SK-N-SH (cell line): ENCODE measurements at regions not wholly inside any gene's neighbourhood (a gene's known extent, or its start where the extent isn't known, plus 50 kb on each side); places are given as distances from the start of the nearest gene placed in this dataset.

Experiments used
- CTCF ChIA-PET: fragments of 300-600, 350-600 bp; formaldehyde crosslinking; extraction: SDS; loops from one replicate; lab custom pipeline; 2021; lab: Yijun Ruan, JAX
- POLR2A ChIA-PET: fragments of 350-600 bp; sonication (Branson Sonifier 250); formaldehyde crosslinking; extraction: SDS; loops from one replicate; lab custom pipeline; 2020; ENCODE audit warnings: antibody characterized with exemption, inconsistent platforms; lab: Yijun Ruan, JAX
- DNase-seq: peaks from one replicate; pipeline ENCODE4 v3.0.0; 2012
- H2AFZ ChIP-seq: fragments of 200-600 bp; sonication (generic); 2 replicates; pipeline ENCODE4 v1.8.1; 2016; ENCODE audit warnings: antibody characterized with exemption, mild to moderate bottlenecking, low read depth
- H3F3A ChIP-seq: fragments of 200-600 bp; sonication (generic); replicated peaks from 2 replicates; pipeline ENCODE3; 2016; ENCODE audit warnings: antibody characterized with exemption, mild to moderate bottlenecking; ENCODE audit not compliant: insufficient read depth
- H3K27ac ChIP-seq, 2 experiments: fragments of 200-500 bp in 1 of 2; fragments of 200-600 bp in 1 of 2; sonication (Bioruptor generic) in 1 of 2; sonication (generic), shearing (Covaris generic) in 1 of 2; 2 replicates each; pipeline versions ENCODE4 v1.5.1 to v1.6.1; 2014 to 2016; ENCODE audit warnings: low read depth in 2 of 2, inconsistent platforms in 1 of 2, low read length in 1 of 2, mild to moderate bottlenecking in 1 of 2, mixed read lengths in 1 of 2
- H3K27me3 ChIP-seq: fragments of 200-600 bp; sonication (generic), shearing (Covaris generic); 2 replicates; pipeline ENCODE4 v1.6.1; 2016; ENCODE audit warnings: mixed run types; ENCODE audit not compliant: insufficient read depth
- H3K36me3 ChIP-seq, 2 experiments: fragments of 200-500 bp in 1 of 2; fragments of 200-600 bp in 1 of 2; sonication (Bioruptor generic) in 1 of 2; sonication (generic) in 1 of 2; replicated peaks in 1 of 2; 2 replicates each; pipeline versions ENCODE3 to v1.5.1; 2014 to 2016; ENCODE audit warnings: low read length in 1 of 2, mild to moderate bottlenecking in 1 of 2; ENCODE audit not compliant: insufficient read depth in 2 of 2, control insufficient read depth in 1 of 2
- H3K4me1 ChIP-seq, 2 experiments: fragments of 200-500 bp in 1 of 2; fragments of 200-600 bp in 1 of 2; sonication (Bioruptor generic) in 1 of 2; sonication (generic), shearing (Covaris generic) in 1 of 2; 2 replicates each; pipeline versions ENCODE4 v1.5.1 to v1.6.1; 2014 to 2016; ENCODE audit warnings: low read depth in 1 of 2, low read length in 1 of 2, mixed run types in 1 of 2; ENCODE audit not compliant: insufficient read depth in 2 of 2, control insufficient read depth in 1 of 2
- H3K4me2 ChIP-seq: fragments of 200-600 bp; sonication (generic), shearing (Covaris generic); 2 replicates; pipeline ENCODE4 v1.6.1; 2017; ENCODE audit warnings: mixed run types
- H3K4me3 ChIP-seq, 2 experiments: fragments of 200-500 bp in 1 of 2; fragments of 200-600 bp in 1 of 2; sonication (Bioruptor generic) in 1 of 2; sonication (generic), shearing (Covaris generic) in 1 of 2; 2 replicates each; pipeline versions ENCODE4 v1.5.1 to v1.8.1; 2014 to 2016; ENCODE audit warnings: low read depth in 2 of 2, inconsistent platforms in 1 of 2, low read length in 1 of 2, mild to moderate bottlenecking in 1 of 2, mixed read lengths in 1 of 2, moderate library complexity in 1 of 2
- H3K79me2 ChIP-seq: fragments of 200-600 bp; sonication (generic); 2 replicates; pipeline ENCODE4 v1.8.1; 2017; ENCODE audit warnings: mild to moderate bottlenecking; ENCODE audit not compliant: insufficient read depth
- H3K9ac ChIP-seq: fragments of 200-600 bp; sonication (generic); 2 replicates; pipeline ENCODE4 v1.6.1; 2017; ENCODE audit warnings: mixed run types
- H3K9me2 ChIP-seq: fragments of 200-600 bp; sonication (generic); 2 replicates; pipeline ENCODE4 v1.6.1; 2017; ENCODE audit warnings: mixed run types
- H3K9me3 ChIP-seq: fragments of 200-600 bp; sonication (generic); 2 replicates; pipeline ENCODE4 v1.6.1; 2017; ENCODE audit warnings: mixed run types, mild to moderate bottlenecking, moderate library complexity
- H4K20me1 ChIP-seq: fragments of 200-600 bp; sonication (generic); 2 replicates; pipeline ENCODE4 v1.6.1; 2017; ENCODE audit warnings: mild to moderate bottlenecking, mixed run types; ENCODE audit not compliant: insufficient read depth
- CHD2 ChIP-seq: fragments of 150-350 bp; IDR thresholded peaks from 2 replicates; pipeline ENCODE4 v1.6.1; 2018; ENCODE audit warnings: low read length; ENCODE audit not compliant: partially characterized antibody
- ELF1 ChIP-seq: IDR thresholded peaks from 2 replicates; pipeline ENCODE4 v1.4.0; 2012
- EP300 ChIP-seq, 2 experiments: IDR thresholded peaks; 2 replicates each; pipeline versions ENCODE4 v1.4.0 to v1.6.1; 2012; ENCODE audit warnings: borderline replicate concordance in 1 of 2, low read depth in 1 of 2, low read length in 1 of 2
- GABPA ChIP-seq: IDR thresholded peaks from 2 replicates; pipeline ENCODE4 v1.4.0; 2012; ENCODE audit warnings: low read depth, mild to moderate bottlenecking
- GATA2 ChIP-seq: sonication (generic); formaldehyde crosslinking; IDR thresholded peaks from 2 replicates; pipeline ENCODE4 v1.5.0; 2020; ENCODE audit warnings: mild to moderate bottlenecking, missing genetic modification reagents
- MXI1 ChIP-seq: IDR thresholded peaks from 2 replicates; pipeline ENCODE4 v1.6.1; 2012; ENCODE audit warnings: mild to moderate bottlenecking, low read depth, low read length, improper control_type of control experiment
- NRF1 ChIP-seq: IDR thresholded peaks from 2 replicates; pipeline ENCODE4 v1.6.1; 2012; ENCODE audit warnings: low read depth, mild to moderate bottlenecking, low read length
- RAD21 ChIP-seq: IDR thresholded peaks from 2 replicates; pipeline ENCODE4 v1.6.1; 2012; ENCODE audit warnings: mild to moderate bottlenecking, low read length
- RCOR1 ChIP-seq: fragments of 150-350 bp; IDR thresholded peaks from 2 replicates; pipeline ENCODE4 v1.6.1; 2017; ENCODE audit warnings: antibody characterized with exemption, low read length
- SIN3A ChIP-seq: IDR thresholded peaks from 2 replicates; pipeline ENCODE4 v1.6.1; 2012; ENCODE audit warnings: low read depth, mild to moderate bottlenecking, low read length, moderate library complexity, borderline replicate concordance
- SMC3 ChIP-seq: IDR thresholded peaks from 2 replicates; pipeline ENCODE4 v1.6.1; 2012; ENCODE audit warnings: low read depth, low read length, improper control_type of control experiment
- TEAD4 ChIP-seq: IDR thresholded peaks from 2 replicates; pipeline ENCODE4 v1.4.0; 2012; ENCODE audit warnings: mild to moderate bottlenecking, borderline replicate concordance; ENCODE audit not compliant: insufficient read depth
- USF1 ChIP-seq: IDR thresholded peaks from 2 replicates; pipeline ENCODE4 v1.4.0; 2012; ENCODE audit warnings: low read depth, borderline replicate concordance
- USF2 ChIP-seq: fragments of 150-350 bp; IDR thresholded peaks from 2 replicates; pipeline ENCODE4 v1.6.1; 2017; ENCODE audit warnings: antibody characterized with exemption, low read length, low read depth, borderline replicate concordance
- WGBS: methylation state at CpG from one replicate; pipeline ENCODE4 v1.1.6; 2017; ENCODE audit warnings: low lambda C conversion rate; 5-methylcytosine and 5-hydroxymethylcytosine counted together

- H3K4me3 ChIP-seq = no peak overlapping the region
- CTCF ChIA-PET = interaction anchor here (1.7 to 1.8 kb wide), 2 partner anchors 14 to 72 kb away, joined by 4 to 5 read pairs; no protein-coding TSS in a partner anchor
- H3K4me2 ChIP-seq = no peak overlapping the region
- TF ChIP-seq CHD2 = no peak
- TF ChIP-seq EP300 (IDR thresholded peaks at IDR 0.05; ENCODE audit: borderline replicate concordance in 1 of 2, low read depth in 1 of 2, low read length in 1 of 2) = no peak
- TF ChIP-seq ELF1 = no peak
- TF ChIP-seq USF1 = no peak
- TF ChIP-seq GATA2 = no peak
- no peak for TF ChIP-seq RCOR1
- no peak for TF ChIP-seq USF2
- TF ChIP-seq RAD21 = no peak
- TF ChIP-seq GABPA = no peak
- TF ChIP-seq TEAD4 = no peak
- TF ChIP-seq NRF1 = no peak
- no peaks in the 10 kb centered on the region for H3K36me3 ChIP-seq
- no peaks in the 10 kb centered on the region for H4K20me1 ChIP-seq
- POLR2A ChIA-PET = no interaction called here
- 25% methylated on average over 7 of the region's 7 CpGs for WGBS
- DNase-seq = no peak
- H3K27ac ChIP-seq = no peak overlapping the region
- peaks cover 0 to 6% of the 10 kb centered on the region in 2 experiments; a peak in 1 of 4 replicates for H3K4me1 ChIP-seq
- H2AFZ ChIP-seq = no peak overlapping the region
- no peaks in the 10 kb centered on the region for H3K27me3 ChIP-seq
- no peaks in the 10 kb centered on the region for H3K9me3 ChIP-seq
- H3F3A ChIP-seq = no peaks in the 10 kb centered on the region
- H3K9ac ChIP-seq = no peak overlapping the region
- no peaks in the 10 kb centered on the region for H3K79me2 ChIP-seq
- no peaks in the 10 kb centered on the region for H3K9me2 ChIP-seq
Measured at GRCh38 chr20:41960166-41960565, 342.0 kb upstream of the CHD6 start.

GRCh38 chr20:41958391-41958790 lies 340.2 kb upstream of the CHD6 start:
- Histone ChIP-seq H3K36me3 (no peaks in the 10 kb centered on the region), H4K20me1 (no peaks in the 10 kb centered on the region), H3K9me2 (no peaks in the 10 kb centered on the region), H2AFZ (no peak overlapping the region), H3K27me3 (no peaks in the 10 kb centered on the region), H3K27ac (no peak overlapping the region), H3K79me2 (no peaks in the 10 kb centered on the region), H3F3A (no peaks in the 10 kb centered on the region), H3K4me2 (no peak overlapping the region), H3K4me3 (no peak overlapping the region), H3K4me1 (peaks cover 0 to 6% of the 10 kb centered on the region in 2 experiments; a peak in 1 of 4 replicates), H3K9me3 (no peaks in the 10 kb centered on the region), H3K9ac (no peak overlapping the region)
- no peak for DNase-seq
- CTCF ChIA-PET = no interaction called here
- 3% methylated on average over 1 of the region's 1 CpG for WGBS
- POLR2A ChIA-PET = no interaction called here
- TF ChIP-seq SIN3A (no peak), ELF1 (no peak), MXI1 (no peak), SMC3 (no peak)
- TF ChIP-seq, all 33 proteins: peak for 0
